WTC11 (cell line): ENCODE measurements at regions not wholly inside any gene's neighbourhood (a gene's known extent, or its start where the extent isn't known, plus 50 kb on each side); places are given as distances from the start of the nearest gene placed in this dataset.
A peak's percentile ranks its signal among the peaks of the same experiment; 100 is the strongest.

Source experiments
- ATAC-seq: fragments of 200-7000 bp; cut with Tn5 transposase; 2 replicates; pipeline ENCODE4 v1.10.0; 2021; ENCODE audit warnings: mild to moderate bottlenecking, moderate library complexity
- CTCF ChIA-PET: fragments of 300-600 bp; sonication (Branson Sonifier 250); formaldehyde crosslinking; loops from one replicate; lab custom pipeline; 2021; ENCODE audit warnings: antibody characterized with exemption; lab: Charles Lee
- POLR2A ChIA-PET: fragments of 350-600 bp; sonication (Branson Sonifier 250); formaldehyde crosslinking; loops from one replicate; lab custom pipeline; 2021; ENCODE audit warnings: antibody characterized with exemption; lab: Charles Lee
- DNase-seq: peaks from one replicate; pipeline ENCODE4 v3.0.0; 2021; ENCODE audit warnings: low spot score
- H3K27ac Mint-ChIP-seq: 2 replicates; pipeline ENCODE4 v1.8.0; 2021; ENCODE audit warnings: mixed read lengths
- H3K27me3 Mint-ChIP-seq: 2 replicates; pipeline ENCODE4 v1.8.0; 2021; ENCODE audit warnings: low read depth, mild to moderate bottlenecking, moderate library complexity, mixed read lengths
- H3K36me3 Mint-ChIP-seq: 2 replicates; pipeline ENCODE4 v1.8.0; 2021; ENCODE audit warnings: mixed read lengths
- H3K4me1 Mint-ChIP-seq: 2 replicates; pipeline ENCODE4 v1.8.0; 2022; ENCODE audit warnings: mixed read lengths
- H3K4me3 Mint-ChIP-seq: 2 replicates; pipeline ENCODE4 v1.8.0; 2021; ENCODE audit warnings: mild to moderate bottlenecking, moderate library complexity, mixed read lengths
- H3K9me3 Mint-ChIP-seq: 2 replicates; pipeline ENCODE4 v1.8.0; 2021; ENCODE audit warnings: mixed read lengths
- E2F4 ChIP-seq: sonication (generic); formaldehyde crosslinking; IDR thresholded peaks from 2 replicates; pipeline ENCODE4 v1.8.1; 2022; ENCODE audit warnings: low read depth, mild to moderate bottlenecking, moderate library complexity, missing genetic modification reagents, borderline replicate concordance
- ELF4 ChIP-seq: sonication (generic); formaldehyde crosslinking; IDR thresholded peaks from 2 replicates; pipeline ENCODE4 v1.8.1; 2022; ENCODE audit warnings: low read depth, mild to moderate bottlenecking, moderate library complexity, missing genetic modification reagents
- ESRRA ChIP-seq: sonication (generic); formaldehyde crosslinking; IDR thresholded peaks from 2 replicates; pipeline ENCODE4 v1.8.1; 2022; ENCODE audit warnings: mild to moderate bottlenecking, missing genetic modification reagents, borderline replicate concordance
- FOXJ3 ChIP-seq: sonication (generic); formaldehyde crosslinking; IDR thresholded peaks from 2 replicates; pipeline ENCODE4 v1.9.0; 2021; ENCODE audit warnings: missing genetic modification reagents, mild to moderate bottlenecking, borderline replicate concordance
- HMGA2 ChIP-seq: fragments of 250-450 bp; sonication (Bioruptor Pico); IDR thresholded peaks from 2 replicates; pipeline ENCODE4 v1.4.0; 2021; ENCODE audit warnings: mild to moderate bottlenecking, moderate library complexity
- IRF2 ChIP-seq: sonication (generic); formaldehyde crosslinking; IDR thresholded peaks from 2 replicates; pipeline ENCODE4 v1.8.0; 2022; ENCODE audit warnings: low read depth, missing genetic modification reagents, borderline replicate concordance
- MXD4 ChIP-seq: fragments of 250-450 bp; sonication (Bioruptor Pico); IDR thresholded peaks from 2 replicates; pipeline ENCODE4 v1.8.0; 2021; ENCODE audit warnings: mild to moderate bottlenecking, moderate library complexity, borderline replicate concordance
- SMAD4 ChIP-seq: sonication (generic); formaldehyde crosslinking; IDR thresholded peaks from 2 replicates; pipeline ENCODE4 v1.8.0; 2022; ENCODE audit warnings: mild to moderate bottlenecking, missing genetic modification reagents
- TCF7 ChIP-seq: sonication (generic); formaldehyde crosslinking; IDR thresholded peaks from 2 replicates; pipeline ENCODE4 v1.8.0; 2022; ENCODE audit warnings: mild to moderate bottlenecking, low read depth, missing genetic modification reagents, moderate library complexity
- TEAD1 ChIP-seq: sonication (generic); formaldehyde crosslinking; IDR thresholded peaks from 2 replicates; pipeline ENCODE4 v1.8.0; 2022; ENCODE audit warnings: mild to moderate bottlenecking, missing genetic modification reagents
- USF2 ChIP-seq: sonication (generic); formaldehyde crosslinking; IDR thresholded peaks from 2 replicates; pipeline ENCODE4 v1.8.1; 2023; ENCODE audit warnings: mild to moderate bottlenecking, missing genetic modification reagents, moderate library complexity
- TF ChIP-seq, protein P1 (sequence below): sonication (generic); formaldehyde crosslinking; IDR thresholded peaks from 2 replicates; pipeline ENCODE4 v1.8.1; 2023; ENCODE audit warnings: mild to moderate bottlenecking, missing genetic modification reagents
- TF ChIP-seq, protein P2 (sequence below): sonication (generic); formaldehyde crosslinking; IDR thresholded peaks from 2 replicates; pipeline ENCODE4 v1.8.1; 2022; ENCODE audit warnings: mild to moderate bottlenecking, missing genetic modification reagents, moderate library complexity, borderline replicate concordance
- TF ChIP-seq, protein P3 (sequence below): fragments of 250-450 bp; sonication (Bioruptor Pico); IDR thresholded peaks from 2 replicates; pipeline ENCODE4 v1.9.0; 2021; ENCODE audit warnings: mild to moderate bottlenecking, borderline replicate concordance
- TF ChIP-seq, protein P4 (sequence below): sonication (generic); formaldehyde crosslinking; IDR thresholded peaks from 2 replicates; pipeline ENCODE4 v1.8.1; 2023; ENCODE audit warnings: mild to moderate bottlenecking, missing genetic modification reagents, borderline replicate concordance
- TF ChIP-seq, protein P5 (sequence below): sonication (generic); formaldehyde crosslinking; IDR thresholded peaks from 2 replicates; pipeline ENCODE4 v1.8.0; 2022; ENCODE audit warnings: mild to moderate bottlenecking, missing genetic modification reagents

DNA sequence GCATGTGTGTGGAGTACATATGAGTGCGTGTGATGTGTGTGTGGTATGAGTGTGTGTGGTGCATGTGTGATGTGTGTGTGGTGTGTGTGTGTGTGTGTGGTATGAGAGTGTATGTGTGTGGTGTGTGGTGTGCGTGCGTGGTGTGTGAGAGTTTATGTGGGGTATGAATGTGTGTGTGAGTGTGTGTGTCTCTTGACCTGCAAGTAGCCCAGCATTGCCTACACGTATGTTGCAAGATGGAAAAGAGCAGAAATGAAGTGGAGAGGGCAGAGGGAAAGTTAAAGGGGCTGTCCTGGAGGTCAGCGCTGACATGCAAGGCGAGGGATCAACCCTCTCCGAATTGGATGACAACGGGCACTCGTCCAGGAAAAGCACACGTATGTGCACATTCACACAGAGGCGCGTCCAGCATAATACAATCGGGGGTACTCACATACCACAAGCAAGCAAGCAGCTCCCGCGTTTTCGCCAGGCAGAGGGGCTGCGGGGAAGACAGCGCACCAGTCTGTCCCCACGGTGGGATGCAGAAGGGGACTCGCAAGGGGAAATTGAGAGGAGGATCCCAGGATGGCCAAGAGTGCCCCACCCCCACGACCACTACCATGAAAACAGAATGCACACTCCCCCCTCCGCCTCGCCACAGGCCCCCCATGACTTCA, 174.5 kb upstream of the AFDN start (continued):
- TF ChIP-seq SMAD4: no peak
- no peak for TF ChIP-seq FOXJ3 (CRISPR knock-in tag)
- TF ChIP-seq, protein P1, sequence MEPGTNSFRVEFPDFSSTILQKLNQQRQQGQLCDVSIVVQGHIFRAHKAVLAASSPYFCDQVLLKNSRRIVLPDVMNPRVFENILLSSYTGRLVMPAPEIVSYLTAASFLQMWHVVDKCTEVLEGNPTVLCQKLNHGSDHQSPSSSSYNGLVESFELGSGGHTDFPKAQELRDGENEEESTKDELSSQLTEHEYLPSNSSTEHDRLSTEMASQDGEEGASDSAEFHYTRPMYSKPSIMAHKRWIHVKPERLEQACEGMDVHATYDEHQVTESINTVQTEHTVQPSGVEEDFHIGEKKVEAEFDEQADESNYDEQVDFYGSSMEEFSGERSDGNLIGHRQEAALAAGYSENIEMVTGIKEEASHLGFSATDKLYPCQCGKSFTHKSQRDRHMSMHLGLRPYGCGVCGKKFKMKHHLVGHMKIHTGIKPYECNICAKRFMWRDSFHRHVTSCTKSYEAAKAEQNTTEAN: no peak
- TF ChIP-seq TEAD1 (CRISPR knock-in tag): no peak
- TF ChIP-seq, protein P2, sequence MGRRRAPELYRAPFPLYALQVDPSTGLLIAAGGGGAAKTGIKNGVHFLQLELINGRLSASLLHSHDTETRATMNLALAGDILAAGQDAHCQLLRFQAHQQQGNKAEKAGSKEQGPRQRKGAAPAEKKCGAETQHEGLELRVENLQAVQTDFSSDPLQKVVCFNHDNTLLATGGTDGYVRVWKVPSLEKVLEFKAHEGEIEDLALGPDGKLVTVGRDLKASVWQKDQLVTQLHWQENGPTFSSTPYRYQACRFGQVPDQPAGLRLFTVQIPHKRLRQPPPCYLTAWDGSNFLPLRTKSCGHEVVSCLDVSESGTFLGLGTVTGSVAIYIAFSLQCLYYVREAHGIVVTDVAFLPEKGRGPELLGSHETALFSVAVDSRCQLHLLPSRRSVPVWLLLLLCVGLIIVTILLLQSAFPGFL: no peak
- TF ChIP-seq ESRRA: no peak
- TF ChIP-seq HMGA2 (CRISPR knock-in tag): no peak

GRCh38 chr6:167652701-167653095, 174.0 kb upstream of the AFDN start:
- peaks cover 3% of the 10 kb centered on the region; the same call in 1 of the 2 replicates for H3K9me3 Mint-ChIP-seq
- ChIA-PET POLR2A (no interaction called here), CTCF (no interaction called here)
- no peaks in the 10 kb centered on the region for H3K27me3 Mint-ChIP-seq
- no peak for DNase-seq
- H3K27ac Mint-ChIP-seq: no peak overlapping the region
- H3K4me3 Mint-ChIP-seq: no peak overlapping the region
- TF ChIP-seq, protein P3, sequence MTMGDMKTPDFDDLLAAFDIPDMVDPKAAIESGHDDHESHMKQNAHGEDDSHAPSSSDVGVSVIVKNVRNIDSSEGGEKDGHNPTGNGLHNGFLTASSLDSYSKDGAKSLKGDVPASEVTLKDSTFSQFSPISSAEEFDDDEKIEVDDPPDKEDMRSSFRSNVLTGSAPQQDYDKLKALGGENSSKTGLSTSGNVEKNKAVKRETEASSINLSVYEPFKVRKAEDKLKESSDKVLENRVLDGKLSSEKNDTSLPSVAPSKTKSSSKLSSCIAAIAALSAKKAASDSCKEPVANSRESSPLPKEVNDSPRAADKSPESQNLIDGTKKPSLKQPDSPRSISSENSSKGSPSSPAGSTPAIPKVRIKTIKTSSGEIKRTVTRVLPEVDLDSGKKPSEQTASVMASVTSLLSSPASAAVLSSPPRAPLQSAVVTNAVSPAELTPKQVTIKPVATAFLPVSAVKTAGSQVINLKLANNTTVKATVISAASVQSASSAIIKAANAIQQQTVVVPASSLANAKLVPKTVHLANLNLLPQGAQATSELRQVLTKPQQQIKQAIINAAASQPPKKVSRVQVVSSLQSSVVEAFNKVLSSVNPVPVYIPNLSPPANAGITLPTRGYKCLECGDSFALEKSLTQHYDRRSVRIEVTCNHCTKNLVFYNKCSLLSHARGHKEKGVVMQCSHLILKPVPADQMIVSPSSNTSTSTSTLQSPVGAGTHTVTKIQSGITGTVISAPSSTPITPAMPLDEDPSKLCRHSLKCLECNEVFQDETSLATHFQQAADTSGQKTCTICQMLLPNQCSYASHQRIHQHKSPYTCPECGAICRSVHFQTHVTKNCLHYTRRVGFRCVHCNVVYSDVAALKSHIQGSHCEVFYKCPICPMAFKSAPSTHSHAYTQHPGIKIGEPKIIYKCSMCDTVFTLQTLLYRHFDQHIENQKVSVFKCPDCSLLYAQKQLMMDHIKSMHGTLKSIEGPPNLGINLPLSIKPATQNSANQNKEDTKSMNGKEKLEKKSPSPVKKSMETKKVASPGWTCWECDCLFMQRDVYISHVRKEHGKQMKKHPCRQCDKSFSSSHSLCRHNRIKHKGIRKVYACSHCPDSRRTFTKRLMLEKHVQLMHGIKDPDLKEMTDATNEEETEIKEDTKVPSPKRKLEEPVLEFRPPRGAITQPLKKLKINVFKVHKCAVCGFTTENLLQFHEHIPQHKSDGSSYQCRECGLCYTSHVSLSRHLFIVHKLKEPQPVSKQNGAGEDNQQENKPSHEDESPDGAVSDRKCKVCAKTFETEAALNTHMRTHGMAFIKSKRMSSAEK (CRISPR knock-in tag): no peak
- H3K4me1 Mint-ChIP-seq: peaks cover 2% of the 10 kb centered on the region; the same call in 1 of the 2 replicates
- no peaks in the 10 kb centered on the region for H3K36me3 Mint-ChIP-seq
- ATAC-seq: peak; percentile 81

GRCh38 chr6:167653561-167653960, 173.2 kb upstream of the AFDN start:
- no peaks in the 10 kb centered on the region for H3K36me3 Mint-ChIP-seq
- POLR2A ChIA-PET: no interaction called here
- no peaks in the 10 kb centered on the region for H3K4me1 Mint-ChIP-seq

DNA sequence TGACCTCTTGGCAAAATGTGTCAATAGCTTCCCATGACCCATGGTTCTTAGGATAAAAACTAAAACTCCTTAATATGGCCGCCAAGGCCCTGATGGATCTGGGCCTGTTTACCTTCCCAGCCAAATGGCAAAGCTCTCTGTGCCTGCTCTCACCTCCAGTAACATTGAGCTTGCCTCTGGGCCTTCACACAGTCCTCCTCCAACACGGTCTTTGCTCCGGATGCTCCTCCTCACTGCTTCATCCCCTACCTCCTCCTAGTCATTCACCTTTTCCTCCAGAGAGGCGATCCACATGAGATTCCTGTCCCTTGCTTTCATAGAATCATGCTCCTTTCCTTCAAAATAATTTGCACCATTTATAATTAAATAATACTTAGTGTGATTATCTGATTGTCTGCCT, 172.3 kb upstream of the AFDN start:
- ATAC-seq (no peak), DNase-seq (no peak)
- no peaks in the 10 kb centered on the region for H3K36me3 Mint-ChIP-seq
- H3K4me1 Mint-ChIP-seq: no peaks in the 10 kb centered on the region
- POLR2A ChIA-PET: no interaction called here
- CTCF ChIA-PET: no interaction called here
- H3K9me3 Mint-ChIP-seq: peaks cover 8% of the 10 kb centered on the region
- no peak overlapping the region for H3K27ac Mint-ChIP-seq
- H3K27me3 Mint-ChIP-seq: no peaks in the 10 kb centered on the region
- H3K4me3 Mint-ChIP-seq: no peak overlapping the region
- no peak for TF ChIP-seq USF2 (CRISPR knock-in tag)
- no peak for TF ChIP-seq IRF2 (CRISPR knock-in tag)
- no peak for TF ChIP-seq TCF7 (CRISPR knock-in tag)
- no peak for TF ChIP-seq MXD4
- TF ChIP-seq, protein P4, sequence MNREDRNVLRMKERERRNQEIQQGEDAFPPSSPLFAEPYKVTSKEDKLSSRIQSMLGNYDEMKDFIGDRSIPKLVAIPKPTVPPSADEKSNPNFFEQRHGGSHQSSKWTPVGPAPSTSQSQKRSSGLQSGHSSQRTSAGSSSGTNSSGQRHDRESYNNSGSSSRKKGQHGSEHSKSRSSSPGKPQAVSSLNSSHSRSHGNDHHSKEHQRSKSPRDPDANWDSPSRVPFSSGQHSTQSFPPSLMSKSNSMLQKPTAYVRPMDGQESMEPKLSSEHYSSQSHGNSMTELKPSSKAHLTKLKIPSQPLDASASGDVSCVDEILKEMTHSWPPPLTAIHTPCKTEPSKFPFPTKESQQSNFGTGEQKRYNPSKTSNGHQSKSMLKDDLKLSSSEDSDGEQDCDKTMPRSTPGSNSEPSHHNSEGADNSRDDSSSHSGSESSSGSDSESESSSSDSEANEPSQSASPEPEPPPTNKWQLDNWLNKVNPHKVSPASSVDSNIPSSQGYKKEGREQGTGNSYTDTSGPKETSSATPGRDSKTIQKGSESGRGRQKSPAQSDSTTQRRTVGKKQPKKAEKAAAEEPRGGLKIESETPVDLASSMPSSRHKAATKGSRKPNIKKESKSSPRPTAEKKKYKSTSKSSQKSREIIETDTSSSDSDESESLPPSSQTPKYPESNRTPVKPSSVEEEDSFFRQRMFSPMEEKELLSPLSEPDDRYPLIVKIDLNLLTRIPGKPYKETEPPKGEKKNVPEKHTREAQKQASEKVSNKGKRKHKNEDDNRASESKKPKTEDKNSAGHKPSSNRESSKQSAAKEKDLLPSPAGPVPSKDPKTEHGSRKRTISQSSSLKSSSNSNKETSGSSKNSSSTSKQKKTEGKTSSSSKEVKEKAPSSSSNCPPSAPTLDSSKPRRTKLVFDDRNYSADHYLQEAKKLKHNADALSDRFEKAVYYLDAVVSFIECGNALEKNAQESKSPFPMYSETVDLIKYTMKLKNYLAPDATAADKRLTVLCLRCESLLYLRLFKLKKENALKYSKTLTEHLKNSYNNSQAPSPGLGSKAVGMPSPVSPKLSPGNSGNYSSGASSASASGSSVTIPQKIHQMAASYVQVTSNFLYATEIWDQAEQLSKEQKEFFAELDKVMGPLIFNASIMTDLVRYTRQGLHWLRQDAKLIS (CRISPR knock-in tag): no peak
- TF ChIP-seq E2F4 (CRISPR knock-in tag): no peak

More at GRCh38 chr6:167653561-167653960, 173.2 kb upstream of the AFDN start:
- TF ChIP-seq ELF4: no peak
- TF ChIP-seq, protein P5, sequence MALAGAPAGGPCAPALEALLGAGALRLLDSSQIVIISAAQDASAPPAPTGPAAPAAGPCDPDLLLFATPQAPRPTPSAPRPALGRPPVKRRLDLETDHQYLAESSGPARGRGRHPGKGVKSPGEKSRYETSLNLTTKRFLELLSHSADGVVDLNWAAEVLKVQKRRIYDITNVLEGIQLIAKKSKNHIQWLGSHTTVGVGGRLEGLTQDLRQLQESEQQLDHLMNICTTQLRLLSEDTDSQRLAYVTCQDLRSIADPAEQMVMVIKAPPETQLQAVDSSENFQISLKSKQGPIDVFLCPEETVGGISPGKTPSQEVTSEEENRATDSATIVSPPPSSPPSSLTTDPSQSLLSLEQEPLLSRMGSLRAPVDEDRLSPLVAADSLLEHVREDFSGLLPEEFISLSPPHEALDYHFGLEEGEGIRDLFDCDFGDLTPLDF (CRISPR knock-in tag): no peak
- no peak for ATAC-seq
- CTCF ChIA-PET: no interaction called here
- H3K27me3 Mint-ChIP-seq: no peaks in the 10 kb centered on the region
- H3K4me3 Mint-ChIP-seq: no peak overlapping the region
- no peak overlapping the region; the same call in 1 of the 2 replicates for H3K27ac Mint-ChIP-seq
- H3K9me3 Mint-ChIP-seq: peaks cover 8% of the 10 kb centered on the region
- no peak for DNase-seq
